SK-N-SH (cell line): ENCODE measurements at regions not wholly inside any gene's neighbourhood (a gene's known extent, or its start where the extent isn't known, plus 50 kb on each side); places are given as distances from the start of the nearest gene placed in this dataset.

Source experiments
- CTCF ChIA-PET: fragments of 300-600, 350-600 bp; formaldehyde crosslinking; extraction: SDS; loops from one replicate; lab custom pipeline; 2021; lab: Yijun Ruan, JAX
- POLR2A ChIA-PET: fragments of 350-600 bp; sonication (Branson Sonifier 250); formaldehyde crosslinking; extraction: SDS; loops from one replicate; lab custom pipeline; 2020; ENCODE audit warnings: antibody characterized with exemption, inconsistent platforms; lab: Yijun Ruan, JAX
- DNase-seq: peaks from one replicate; pipeline ENCODE4 v3.0.0; 2012
- H2AFZ ChIP-seq: fragments of 200-600 bp; sonication (generic); 2 replicates; pipeline ENCODE4 v1.8.1; 2016; ENCODE audit warnings: antibody characterized with exemption, mild to moderate bottlenecking, low read depth
- H3F3A ChIP-seq: fragments of 200-600 bp; sonication (generic); replicated peaks from 2 replicates; pipeline ENCODE3; 2016; ENCODE audit warnings: antibody characterized with exemption, mild to moderate bottlenecking; ENCODE audit not compliant: insufficient read depth
- H3K27ac ChIP-seq, 2 experiments: fragments of 200-500 bp in 1 of 2; fragments of 200-600 bp in 1 of 2; sonication (Bioruptor generic) in 1 of 2; sonication (generic), shearing (Covaris generic) in 1 of 2; 2 replicates each; pipeline versions ENCODE4 v1.5.1 to v1.6.1; 2014 to 2016; ENCODE audit warnings: low read depth in 2 of 2, inconsistent platforms in 1 of 2, low read length in 1 of 2, mild to moderate bottlenecking in 1 of 2, mixed read lengths in 1 of 2
- H3K27me3 ChIP-seq: fragments of 200-600 bp; sonication (generic), shearing (Covaris generic); 2 replicates; pipeline ENCODE4 v1.6.1; 2016; ENCODE audit warnings: mixed run types; ENCODE audit not compliant: insufficient read depth
- H3K36me3 ChIP-seq, 2 experiments: fragments of 200-500 bp in 1 of 2; fragments of 200-600 bp in 1 of 2; sonication (Bioruptor generic) in 1 of 2; sonication (generic) in 1 of 2; replicated peaks in 1 of 2; 2 replicates each; pipeline versions ENCODE3 to v1.5.1; 2014 to 2016; ENCODE audit warnings: low read length in 1 of 2, mild to moderate bottlenecking in 1 of 2; ENCODE audit not compliant: insufficient read depth in 2 of 2, control insufficient read depth in 1 of 2
- H3K4me1 ChIP-seq, 2 experiments: fragments of 200-500 bp in 1 of 2; fragments of 200-600 bp in 1 of 2; sonication (Bioruptor generic) in 1 of 2; sonication (generic), shearing (Covaris generic) in 1 of 2; 2 replicates each; pipeline versions ENCODE4 v1.5.1 to v1.6.1; 2014 to 2016; ENCODE audit warnings: low read depth in 1 of 2, low read length in 1 of 2, mixed run types in 1 of 2; ENCODE audit not compliant: insufficient read depth in 2 of 2, control insufficient read depth in 1 of 2
- H3K4me2 ChIP-seq: fragments of 200-600 bp; sonication (generic), shearing (Covaris generic); 2 replicates; pipeline ENCODE4 v1.6.1; 2017; ENCODE audit warnings: mixed run types
- H3K4me3 ChIP-seq, 2 experiments: fragments of 200-500 bp in 1 of 2; fragments of 200-600 bp in 1 of 2; sonication (Bioruptor generic) in 1 of 2; sonication (generic), shearing (Covaris generic) in 1 of 2; 2 replicates each; pipeline versions ENCODE4 v1.5.1 to v1.8.1; 2014 to 2016; ENCODE audit warnings: low read depth in 2 of 2, inconsistent platforms in 1 of 2, low read length in 1 of 2, mild to moderate bottlenecking in 1 of 2, mixed read lengths in 1 of 2, moderate library complexity in 1 of 2
- H3K79me2 ChIP-seq: fragments of 200-600 bp; sonication (generic); 2 replicates; pipeline ENCODE4 v1.8.1; 2017; ENCODE audit warnings: mild to moderate bottlenecking; ENCODE audit not compliant: insufficient read depth
- H3K9ac ChIP-seq: fragments of 200-600 bp; sonication (generic); 2 replicates; pipeline ENCODE4 v1.6.1; 2017; ENCODE audit warnings: mixed run types
- H3K9me2 ChIP-seq: fragments of 200-600 bp; sonication (generic); 2 replicates; pipeline ENCODE4 v1.6.1; 2017; ENCODE audit warnings: mixed run types
- H3K9me3 ChIP-seq: fragments of 200-600 bp; sonication (generic); 2 replicates; pipeline ENCODE4 v1.6.1; 2017; ENCODE audit warnings: mixed run types, mild to moderate bottlenecking, moderate library complexity
- H4K20me1 ChIP-seq: fragments of 200-600 bp; sonication (generic); 2 replicates; pipeline ENCODE4 v1.6.1; 2017; ENCODE audit warnings: mild to moderate bottlenecking, mixed run types; ENCODE audit not compliant: insufficient read depth
- CHD2 ChIP-seq: fragments of 150-350 bp; IDR thresholded peaks from 2 replicates; pipeline ENCODE4 v1.6.1; 2018; ENCODE audit warnings: low read length; ENCODE audit not compliant: partially characterized antibody
- ELF1 ChIP-seq: IDR thresholded peaks from 2 replicates; pipeline ENCODE4 v1.4.0; 2012
- FOSL2 ChIP-seq: IDR thresholded peaks from 2 replicates; pipeline ENCODE4 v1.4.0; 2012; ENCODE audit warnings: low read depth, mild to moderate bottlenecking, moderate library complexity, borderline replicate concordance
- JUND ChIP-seq: IDR thresholded peaks from 2 replicates; pipeline ENCODE4 v1.4.0; 2012
- MEF2A ChIP-seq: IDR thresholded peaks from 2 replicates; pipeline ENCODE4 v1.4.0; 2012; ENCODE audit warnings: low read depth, borderline replicate concordance
- MXI1 ChIP-seq: IDR thresholded peaks from 2 replicates; pipeline ENCODE4 v1.6.1; 2012; ENCODE audit warnings: mild to moderate bottlenecking, low read depth, low read length, improper control_type of control experiment
- POLR2AphosphoS5 ChIP-seq: IDR thresholded peaks from 2 replicates; pipeline ENCODE4 v1.6.1; 2012; ENCODE audit warnings: low read depth, low read length
- TAF1 ChIP-seq: IDR thresholded peaks from 2 replicates; pipeline ENCODE4 v1.6.1; 2012; ENCODE audit warnings: low read depth, mild to moderate bottlenecking, low read length, moderate library complexity, borderline replicate concordance
- TCF12 ChIP-seq: IDR thresholded peaks from 2 replicates; pipeline ENCODE4 v1.4.0; 2012
- TEAD4 ChIP-seq: IDR thresholded peaks from 2 replicates; pipeline ENCODE4 v1.4.0; 2012; ENCODE audit warnings: mild to moderate bottlenecking, borderline replicate concordance; ENCODE audit not compliant: insufficient read depth
- YY1 ChIP-seq: IDR thresholded peaks from 2 replicates; pipeline ENCODE4 v1.4.0; 2012; ENCODE audit warnings: low read depth, mild to moderate bottlenecking
- WGBS: methylation state at CpG from one replicate; pipeline ENCODE4 v1.1.6; 2017; ENCODE audit warnings: low lambda C conversion rate; 5-methylcytosine and 5-hydroxymethylcytosine counted together
- TF ChIP-seq, protein P1 (sequence below): fragments of 200-600 bp; sonication (generic); IDR thresholded peaks from 2 replicates; pipeline ENCODE4 v1.6.1; 2017; ENCODE audit warnings: antibody characterized with exemption, mild to moderate bottlenecking, moderate library complexity
- TF ChIP-seq, protein P2 (sequence below): IDR thresholded peaks from 2 replicates; pipeline ENCODE4 v1.4.0; 2012; ENCODE audit warnings: low read depth
- TF ChIP-seq, protein P3 (sequence below): fragments of 150-350 bp; IDR thresholded peaks from 2 replicates; pipeline ENCODE4 v1.6.1; 2016; ENCODE audit warnings: mild to moderate bottlenecking, low read depth, low read length
- TF ChIP-seq, protein P4 (sequence below): IDR thresholded peaks from 2 replicates; pipeline ENCODE4 v1.4.0; 2012; ENCODE audit warnings: low read depth, borderline replicate concordance

DNA sequence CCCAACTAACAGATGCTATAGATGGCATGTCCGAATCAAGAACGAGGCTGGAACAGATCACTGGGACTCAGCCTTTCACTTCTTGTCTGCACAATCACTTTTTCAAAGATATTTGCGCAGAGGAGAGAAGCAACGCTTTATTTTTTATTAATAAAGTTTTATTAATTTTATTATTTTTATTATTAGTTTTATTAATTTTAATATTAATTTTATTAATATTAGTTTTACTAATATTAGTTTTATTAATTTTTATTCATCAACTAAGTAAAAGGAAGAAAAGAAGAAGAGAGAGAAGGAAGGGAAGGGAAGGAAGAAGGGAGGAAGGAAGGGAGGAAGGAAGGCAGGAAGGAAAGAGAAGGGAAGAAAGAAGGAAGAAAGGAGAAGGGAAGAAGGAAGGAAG, 236.4 kb upstream of the HHIP start:
- Histone ChIP-seq H2AFZ (no peak overlapping the region), H3K9ac (no peak overlapping the region), H3K4me3 (no peak overlapping the region), H3K27ac (no peak overlapping the region), H3K79me2 (no peaks in the 10 kb centered on the region), H3K4me2 (no peak overlapping the region), H3K4me1 (no peaks in the 10 kb centered on the region), H3K36me3 (no peaks in the 10 kb centered on the region), H4K20me1 (no peaks in the 10 kb centered on the region), H3F3A (peaks cover 4% of the 10 kb centered on the region), H3K9me3 (no peaks in the 10 kb centered on the region), H3K27me3 (no peaks in the 10 kb centered on the region; the same call in 1 of the 2 replicates), H3K9me2 (no peaks in the 10 kb centered on the region)
- no peak for DNase-seq
- POLR2A ChIA-PET = no interaction called here
- TF ChIP-seq POLR2AphosphoS5 = no peak
- TF ChIP-seq, protein P1, sequence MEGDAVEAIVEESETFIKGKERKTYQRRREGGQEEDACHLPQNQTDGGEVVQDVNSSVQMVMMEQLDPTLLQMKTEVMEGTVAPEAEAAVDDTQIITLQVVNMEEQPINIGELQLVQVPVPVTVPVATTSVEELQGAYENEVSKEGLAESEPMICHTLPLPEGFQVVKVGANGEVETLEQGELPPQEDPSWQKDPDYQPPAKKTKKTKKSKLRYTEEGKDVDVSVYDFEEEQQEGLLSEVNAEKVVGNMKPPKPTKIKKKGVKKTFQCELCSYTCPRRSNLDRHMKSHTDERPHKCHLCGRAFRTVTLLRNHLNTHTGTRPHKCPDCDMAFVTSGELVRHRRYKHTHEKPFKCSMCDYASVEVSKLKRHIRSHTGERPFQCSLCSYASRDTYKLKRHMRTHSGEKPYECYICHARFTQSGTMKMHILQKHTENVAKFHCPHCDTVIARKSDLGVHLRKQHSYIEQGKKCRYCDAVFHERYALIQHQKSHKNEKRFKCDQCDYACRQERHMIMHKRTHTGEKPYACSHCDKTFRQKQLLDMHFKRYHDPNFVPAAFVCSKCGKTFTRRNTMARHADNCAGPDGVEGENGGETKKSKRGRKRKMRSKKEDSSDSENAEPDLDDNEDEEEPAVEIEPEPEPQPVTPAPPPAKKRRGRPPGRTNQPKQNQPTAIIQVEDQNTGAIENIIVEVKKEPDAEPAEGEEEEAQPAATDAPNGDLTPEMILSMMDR = no peak
- TF ChIP-seq ELF1 = no peak
- no peak for TF ChIP-seq TEAD4
- no peak for TF ChIP-seq CHD2
- no peak for TF ChIP-seq JUND
- no peak for TF ChIP-seq TCF12
- no peak for TF ChIP-seq TAF1
- TF ChIP-seq, protein P2, sequence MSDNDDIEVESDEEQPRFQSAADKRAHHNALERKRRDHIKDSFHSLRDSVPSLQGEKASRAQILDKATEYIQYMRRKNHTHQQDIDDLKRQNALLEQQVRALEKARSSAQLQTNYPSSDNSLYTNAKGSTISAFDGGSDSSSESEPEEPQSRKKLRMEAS = no peak
- TF ChIP-seq, protein P3, sequence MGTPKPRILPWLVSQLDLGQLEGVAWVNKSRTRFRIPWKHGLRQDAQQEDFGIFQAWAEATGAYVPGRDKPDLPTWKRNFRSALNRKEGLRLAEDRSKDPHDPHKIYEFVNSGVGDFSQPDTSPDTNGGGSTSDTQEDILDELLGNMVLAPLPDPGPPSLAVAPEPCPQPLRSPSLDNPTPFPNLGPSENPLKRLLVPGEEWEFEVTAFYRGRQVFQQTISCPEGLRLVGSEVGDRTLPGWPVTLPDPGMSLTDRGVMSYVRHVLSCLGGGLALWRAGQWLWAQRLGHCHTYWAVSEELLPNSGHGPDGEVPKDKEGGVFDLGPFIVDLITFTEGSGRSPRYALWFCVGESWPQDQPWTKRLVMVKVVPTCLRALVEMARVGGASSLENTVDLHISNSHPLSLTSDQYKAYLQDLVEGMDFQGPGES = no peak
- no peak for TF ChIP-seq FOSL2
- TF ChIP-seq MXI1 = no peak
- TF ChIP-seq, protein P4, sequence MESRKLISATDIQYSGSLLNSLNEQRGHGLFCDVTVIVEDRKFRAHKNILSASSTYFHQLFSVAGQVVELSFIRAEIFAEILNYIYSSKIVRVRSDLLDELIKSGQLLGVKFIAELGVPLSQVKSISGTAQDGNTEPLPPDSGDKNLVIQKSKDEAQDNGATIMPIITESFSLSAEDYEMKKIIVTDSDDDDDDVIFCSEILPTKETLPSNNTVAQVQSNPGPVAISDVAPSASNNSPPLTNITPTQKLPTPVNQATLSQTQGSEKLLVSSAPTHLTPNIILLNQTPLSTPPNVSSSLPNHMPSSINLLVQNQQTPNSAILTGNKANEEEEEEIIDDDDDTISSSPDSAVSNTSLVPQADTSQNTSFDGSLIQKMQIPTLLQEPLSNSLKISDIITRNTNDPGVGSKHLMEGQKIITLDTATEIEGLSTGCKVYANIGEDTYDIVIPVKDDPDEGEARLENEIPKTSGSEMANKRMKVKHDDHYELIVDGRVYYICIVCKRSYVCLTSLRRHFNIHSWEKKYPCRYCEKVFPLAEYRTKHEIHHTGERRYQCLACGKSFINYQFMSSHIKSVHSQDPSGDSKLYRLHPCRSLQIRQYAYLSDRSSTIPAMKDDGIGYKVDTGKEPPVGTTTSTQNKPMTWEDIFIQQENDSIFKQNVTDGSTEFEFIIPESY = no peak
- no peak for TF ChIP-seq MEF2A
- no peak for TF ChIP-seq YY1
- whole genome bisulfite sequencing = 8% methylated on average over 4 of the region's 4 CpGs
- CTCF ChIA-PET = no interaction called here
